SK-N-SH (cell line): ENCODE measurements at regions not wholly inside any gene's neighbourhood (a gene's known extent, or its start where the extent isn't known, plus 50 kb on each side); places are given as distances from the start of the nearest gene placed in this dataset.

Source experiments
- CTCF ChIA-PET: fragments of 300-600, 350-600 bp; formaldehyde crosslinking; extraction: SDS; loops from one replicate; lab custom pipeline; 2021; lab: Yijun Ruan, JAX
- POLR2A ChIA-PET: fragments of 350-600 bp; sonication (Branson Sonifier 250); formaldehyde crosslinking; extraction: SDS; loops from one replicate; lab custom pipeline; 2020; ENCODE audit warnings: antibody characterized with exemption, inconsistent platforms; lab: Yijun Ruan, JAX
- DNase-seq: peaks from one replicate; pipeline ENCODE4 v3.0.0; 2012
- H2AFZ ChIP-seq: fragments of 200-600 bp; sonication (generic); 2 replicates; pipeline ENCODE4 v1.8.1; 2016; ENCODE audit warnings: antibody characterized with exemption, mild to moderate bottlenecking, low read depth
- H3F3A ChIP-seq: fragments of 200-600 bp; sonication (generic); replicated peaks from 2 replicates; pipeline ENCODE3; 2016; ENCODE audit warnings: antibody characterized with exemption, mild to moderate bottlenecking; ENCODE audit not compliant: insufficient read depth
- H3K27ac ChIP-seq, 2 experiments: fragments of 200-500 bp in 1 of 2; fragments of 200-600 bp in 1 of 2; sonication (Bioruptor generic) in 1 of 2; sonication (generic), shearing (Covaris generic) in 1 of 2; 2 replicates each; pipeline versions ENCODE4 v1.5.1 to v1.6.1; 2014 to 2016; ENCODE audit warnings: low read depth in 2 of 2, inconsistent platforms in 1 of 2, low read length in 1 of 2, mild to moderate bottlenecking in 1 of 2, mixed read lengths in 1 of 2
- H3K27me3 ChIP-seq: fragments of 200-600 bp; sonication (generic), shearing (Covaris generic); 2 replicates; pipeline ENCODE4 v1.6.1; 2016; ENCODE audit warnings: mixed run types; ENCODE audit not compliant: insufficient read depth
- H3K36me3 ChIP-seq, 2 experiments: fragments of 200-500 bp in 1 of 2; fragments of 200-600 bp in 1 of 2; sonication (Bioruptor generic) in 1 of 2; sonication (generic) in 1 of 2; replicated peaks in 1 of 2; 2 replicates each; pipeline versions ENCODE3 to v1.5.1; 2014 to 2016; ENCODE audit warnings: low read length in 1 of 2, mild to moderate bottlenecking in 1 of 2; ENCODE audit not compliant: insufficient read depth in 2 of 2, control insufficient read depth in 1 of 2
- H3K4me1 ChIP-seq, 2 experiments: fragments of 200-500 bp in 1 of 2; fragments of 200-600 bp in 1 of 2; sonication (Bioruptor generic) in 1 of 2; sonication (generic), shearing (Covaris generic) in 1 of 2; 2 replicates each; pipeline versions ENCODE4 v1.5.1 to v1.6.1; 2014 to 2016; ENCODE audit warnings: low read depth in 1 of 2, low read length in 1 of 2, mixed run types in 1 of 2; ENCODE audit not compliant: insufficient read depth in 2 of 2, control insufficient read depth in 1 of 2
- H3K4me2 ChIP-seq: fragments of 200-600 bp; sonication (generic), shearing (Covaris generic); 2 replicates; pipeline ENCODE4 v1.6.1; 2017; ENCODE audit warnings: mixed run types
- H3K4me3 ChIP-seq, 2 experiments: fragments of 200-500 bp in 1 of 2; fragments of 200-600 bp in 1 of 2; sonication (Bioruptor generic) in 1 of 2; sonication (generic), shearing (Covaris generic) in 1 of 2; 2 replicates each; pipeline versions ENCODE4 v1.5.1 to v1.8.1; 2014 to 2016; ENCODE audit warnings: low read depth in 2 of 2, inconsistent platforms in 1 of 2, low read length in 1 of 2, mild to moderate bottlenecking in 1 of 2, mixed read lengths in 1 of 2, moderate library complexity in 1 of 2
- H3K79me2 ChIP-seq: fragments of 200-600 bp; sonication (generic); 2 replicates; pipeline ENCODE4 v1.8.1; 2017; ENCODE audit warnings: mild to moderate bottlenecking; ENCODE audit not compliant: insufficient read depth
- H3K9ac ChIP-seq: fragments of 200-600 bp; sonication (generic); 2 replicates; pipeline ENCODE4 v1.6.1; 2017; ENCODE audit warnings: mixed run types
- H3K9me2 ChIP-seq: fragments of 200-600 bp; sonication (generic); 2 replicates; pipeline ENCODE4 v1.6.1; 2017; ENCODE audit warnings: mixed run types
- H3K9me3 ChIP-seq: fragments of 200-600 bp; sonication (generic); 2 replicates; pipeline ENCODE4 v1.6.1; 2017; ENCODE audit warnings: mixed run types, mild to moderate bottlenecking, moderate library complexity
- H4K20me1 ChIP-seq: fragments of 200-600 bp; sonication (generic); 2 replicates; pipeline ENCODE4 v1.6.1; 2017; ENCODE audit warnings: mild to moderate bottlenecking, mixed run types; ENCODE audit not compliant: insufficient read depth
- CHD2 ChIP-seq: fragments of 150-350 bp; IDR thresholded peaks from 2 replicates; pipeline ENCODE4 v1.6.1; 2018; ENCODE audit warnings: low read length; ENCODE audit not compliant: partially characterized antibody
- ELF1 ChIP-seq: IDR thresholded peaks from 2 replicates; pipeline ENCODE4 v1.4.0; 2012
- FOSL2 ChIP-seq: IDR thresholded peaks from 2 replicates; pipeline ENCODE4 v1.4.0; 2012; ENCODE audit warnings: low read depth, mild to moderate bottlenecking, moderate library complexity, borderline replicate concordance
- FOXJ3 ChIP-seq: sonication (generic); formaldehyde crosslinking; IDR thresholded peaks from 2 replicates; pipeline ENCODE4 v1.5.1; 2020; ENCODE audit warnings: mild to moderate bottlenecking, missing genetic modification reagents
- FOXM1 ChIP-seq: IDR thresholded peaks from 2 replicates; pipeline ENCODE4 v1.4.0; 2012; ENCODE audit warnings: low read depth, mild to moderate bottlenecking
- GABPA ChIP-seq: IDR thresholded peaks from 2 replicates; pipeline ENCODE4 v1.4.0; 2012; ENCODE audit warnings: low read depth, mild to moderate bottlenecking
- IRF3 ChIP-seq: fragments of 150-350 bp; IDR thresholded peaks from 2 replicates; pipeline ENCODE4 v1.6.1; 2016; ENCODE audit warnings: mild to moderate bottlenecking, low read depth, low read length
- JUND ChIP-seq: IDR thresholded peaks from 2 replicates; pipeline ENCODE4 v1.4.0; 2012
- MXI1 ChIP-seq: IDR thresholded peaks from 2 replicates; pipeline ENCODE4 v1.6.1; 2012; ENCODE audit warnings: mild to moderate bottlenecking, low read depth, low read length, improper control_type of control experiment
- PBX3 ChIP-seq: IDR thresholded peaks from 2 replicates; pipeline ENCODE4; 2012
- RAD21 ChIP-seq: IDR thresholded peaks from 2 replicates; pipeline ENCODE4 v1.6.1; 2012; ENCODE audit warnings: mild to moderate bottlenecking, low read length
- REST ChIP-seq: IDR thresholded peaks from 2 replicates; pipeline ENCODE4 v1.6.1; 2012; ENCODE audit warnings: mild to moderate bottlenecking, low read depth, low read length, moderate library complexity
- RXRA ChIP-seq: IDR thresholded peaks from 2 replicates; pipeline ENCODE4 v1.4.0; 2012; ENCODE audit warnings: low read depth, mild to moderate bottlenecking, borderline replicate concordance
- SIN3A ChIP-seq: IDR thresholded peaks from 2 replicates; pipeline ENCODE4 v1.6.1; 2012; ENCODE audit warnings: low read depth, mild to moderate bottlenecking, low read length, moderate library complexity, borderline replicate concordance
- TAF1 ChIP-seq: IDR thresholded peaks from 2 replicates; pipeline ENCODE4 v1.6.1; 2012; ENCODE audit warnings: low read depth, mild to moderate bottlenecking, low read length, moderate library complexity, borderline replicate concordance
- TCF12 ChIP-seq: IDR thresholded peaks from 2 replicates; pipeline ENCODE4 v1.4.0; 2012
- TEAD4 ChIP-seq: IDR thresholded peaks from 2 replicates; pipeline ENCODE4 v1.4.0; 2012; ENCODE audit warnings: mild to moderate bottlenecking, borderline replicate concordance; ENCODE audit not compliant: insufficient read depth
- USF1 ChIP-seq: IDR thresholded peaks from 2 replicates; pipeline ENCODE4 v1.4.0; 2012; ENCODE audit warnings: low read depth, borderline replicate concordance
- WGBS: methylation state at CpG from one replicate; pipeline ENCODE4 v1.1.6; 2017; ENCODE audit warnings: low lambda C conversion rate; 5-methylcytosine and 5-hydroxymethylcytosine counted together

- TF ChIP-seq ELF1 = no peak
- no peak for TF ChIP-seq TAF1
- TF ChIP-seq USF1 = no peak
- TF ChIP-seq PBX3 = no peak
- TF ChIP-seq RXRA = no peak
- TF ChIP-seq SIN3A = no peak
- no peak for TF ChIP-seq FOXM1
- no peak for TF ChIP-seq MXI1
- TF ChIP-seq IRF3 = no peak
- no peak for TF ChIP-seq JUND
- no peak for TF ChIP-seq TEAD4
- no peak for TF ChIP-seq REST
- TF ChIP-seq FOXJ3 (CRISPR knock-in tag) = no peak
- TF ChIP-seq RAD21 = no peak
- TF ChIP-seq GABPA = no peak
- TF ChIP-seq CHD2 = no peak
- TF ChIP-seq FOSL2 = no peak
- TF ChIP-seq TCF12 = no peak
- H3F3A ChIP-seq = no peaks in the 10 kb centered on the region
- no peak overlapping the region for H2AFZ ChIP-seq
- H3K79me2 ChIP-seq = no peaks in the 10 kb centered on the region
- WGBS = 0% methylated on average over 2 of the region's 2 CpGs
- no peak for DNase-seq
- H3K27ac ChIP-seq = no peak overlapping the region
- ChIA-PET POLR2A (no interaction called here), CTCF (no interaction called here)
- H3K36me3 ChIP-seq = no peaks in the 10 kb centered on the region
- H3K4me2 ChIP-seq = no peak overlapping the region
- H3K4me1 ChIP-seq = no peaks in the 10 kb centered on the region
- no peaks in the 10 kb centered on the region for H3K9me2 ChIP-seq
- H3K27me3 ChIP-seq = no peaks in the 10 kb centered on the region; the same call in 1 of the 2 replicates
- no peaks in the 10 kb centered on the region for H3K9me3 ChIP-seq
- no peak overlapping the region for H3K9ac ChIP-seq
- H3K4me3 ChIP-seq = no peak overlapping the region
- no peaks in the 10 kb centered on the region for H4K20me1 ChIP-seq
Observed at GRCh38 chr6:147710890-147711289, 202.4 kb downstream of the SAMD5 start.
